ENCODE measurements at regions not wholly inside any gene's neighbourhood (a gene's known extent, or its start where the extent isn't known, plus 50 kb on each side); places are given as distances from the start of the nearest gene placed in this dataset.

GRCh38 chr6:138036111-138036510 lies 71.1 kb downstream of the PERP start:
- Mint-ChIP-seq H3K36me3 (no peaks in the 10 kb centered on the region), H3K4me3 (no peak overlapping the region), H3K27ac (no peak overlapping the region), H3K4me1 (ENCODE audit: low read depth) (no peaks in the 10 kb centered on the region), H3K9me3 (ENCODE audit: low read depth) (no peaks in the 10 kb centered on the region), H3K27me3 (no peaks in the 10 kb centered on the region)

DNA sequence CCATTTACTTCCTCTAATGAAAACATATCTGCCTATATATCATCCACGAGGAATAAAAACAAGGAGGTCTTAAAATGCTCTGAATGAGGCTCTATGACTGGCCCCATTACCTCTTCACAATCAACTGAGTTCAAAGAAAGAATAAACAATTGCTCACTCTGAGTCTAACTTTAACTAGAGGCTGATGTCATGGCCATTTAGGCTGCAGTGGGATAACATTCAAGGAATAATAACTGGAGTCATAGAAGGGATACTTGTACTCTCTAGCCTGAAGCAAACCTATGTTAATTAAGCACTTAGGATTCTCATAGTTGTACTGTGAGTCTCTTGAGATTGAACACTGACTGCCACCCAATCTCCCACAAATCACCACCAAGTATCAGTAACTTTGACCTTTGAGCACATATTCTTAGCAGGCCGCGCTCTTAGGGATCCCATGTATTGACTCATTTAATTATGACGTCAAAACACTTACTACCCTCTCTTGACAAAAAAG lies 70.2 kb downstream of the PERP start:
- Mint-ChIP-seq H3K27me3 (no peaks in the 10 kb centered on the region), H3K4me1 (ENCODE audit: low read depth) (no peaks in the 10 kb centered on the region), H3K27ac (no peak overlapping the region), H3K36me3 (no peaks in the 10 kb centered on the region), H3K4me3 (no peak overlapping the region), H3K9me3 (ENCODE audit: low read depth) (peaks cover 5% of the 10 kb centered on the region)

DNA sequence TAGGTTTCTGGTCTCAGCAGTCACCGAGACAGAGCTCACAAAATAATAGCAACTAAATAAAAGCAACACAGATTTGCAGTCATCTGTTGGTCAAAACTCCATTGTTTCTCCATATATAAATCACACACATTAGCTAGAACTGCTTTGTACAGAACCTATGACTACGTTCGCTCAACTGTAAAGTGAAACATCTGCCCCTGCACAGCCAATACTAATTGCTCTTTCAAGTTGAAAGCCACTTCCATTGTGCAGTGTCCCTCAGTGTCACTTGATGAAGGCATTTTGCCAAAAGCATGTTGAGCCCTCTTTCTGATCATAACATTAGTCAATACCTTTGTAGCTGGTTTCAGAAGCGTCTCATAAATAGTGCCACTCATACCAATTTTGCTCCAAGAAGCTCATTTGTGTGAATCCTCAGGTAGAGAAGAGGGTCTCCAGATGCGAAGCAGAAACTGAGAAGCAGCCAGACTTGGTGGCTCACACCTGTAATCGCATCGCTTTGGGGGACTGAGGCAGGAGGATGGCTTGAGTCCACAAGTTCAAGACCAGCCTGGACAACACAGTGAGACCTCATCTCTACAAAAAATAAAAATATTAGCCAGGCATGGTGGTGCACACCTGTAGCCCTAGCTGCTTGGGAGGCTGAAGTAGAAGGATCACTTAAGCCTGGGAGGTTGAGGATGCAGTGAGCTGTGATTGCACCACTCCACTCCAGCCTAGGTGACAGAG lies 68.9 kb downstream of the PERP start:
- Mint-ChIP-seq H3K4me3 (no peak overlapping the region), H3K4me1 (ENCODE audit: low read depth) (no peaks in the 10 kb centered on the region), H3K27ac (no peak overlapping the region), H3K36me3 (no peaks in the 10 kb centered on the region), H3K9me3 (ENCODE audit: low read depth) (peaks cover 5% of the 10 kb centered on the region), H3K27me3 (no peaks in the 10 kb centered on the region)
